ENCODE measurements at regions not wholly inside any gene's neighbourhood (a gene's known extent, or its start where the extent isn't known, plus 50 kb on each side); places are given as distances from the start of the nearest gene placed in this dataset.

DNA sequence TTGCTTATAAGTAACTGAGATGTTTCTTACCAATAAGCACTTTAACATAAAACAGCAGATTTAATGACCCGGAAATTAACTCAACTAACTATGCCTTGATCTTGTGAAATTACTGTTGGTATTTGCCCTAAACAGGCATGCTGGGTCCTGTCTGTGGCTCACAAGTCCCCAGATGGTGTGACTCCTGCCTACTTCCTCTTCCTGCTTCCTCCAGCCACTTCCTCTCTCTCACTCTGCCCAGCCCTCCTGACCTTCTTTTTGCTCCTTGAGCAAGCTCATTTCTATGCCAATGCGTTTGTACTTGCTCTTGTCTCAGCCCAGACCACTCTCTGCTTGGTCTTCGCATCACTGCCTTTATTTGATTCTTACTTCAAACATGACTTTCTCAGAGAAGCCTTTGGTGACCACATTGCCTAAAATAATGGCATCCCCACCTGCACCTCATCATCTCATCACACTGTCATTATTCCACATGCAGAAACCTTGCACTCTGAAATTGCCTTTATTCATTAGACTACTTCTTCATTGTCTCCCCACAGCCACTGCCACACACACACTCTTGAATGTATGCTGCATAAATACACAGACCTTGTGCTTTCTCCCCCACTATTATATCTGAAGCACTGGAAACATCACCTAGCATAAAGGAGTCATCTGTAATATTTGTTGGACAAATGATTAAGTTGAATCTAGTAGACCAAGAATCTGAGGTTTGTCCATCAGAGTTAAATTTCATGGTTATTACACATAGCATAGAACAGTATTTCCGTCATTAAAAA, 256.3 kb upstream of the SEMA6D start:
- TF ChIP-seq JUND (IDR thresholded peaks at IDR 0.05): no peak
- no peak for TF ChIP-seq FOXA2 (IDR thresholded peaks at IDR 0.05)
- TF ChIP-seq FOXA1 (IDR thresholded peaks at IDR 0.05): no peak
- no peak for TF ChIP-seq HNF4A (conservative IDR thresholded peaks at IDR 0.05)
- TF ChIP-seq, protein P1, sequence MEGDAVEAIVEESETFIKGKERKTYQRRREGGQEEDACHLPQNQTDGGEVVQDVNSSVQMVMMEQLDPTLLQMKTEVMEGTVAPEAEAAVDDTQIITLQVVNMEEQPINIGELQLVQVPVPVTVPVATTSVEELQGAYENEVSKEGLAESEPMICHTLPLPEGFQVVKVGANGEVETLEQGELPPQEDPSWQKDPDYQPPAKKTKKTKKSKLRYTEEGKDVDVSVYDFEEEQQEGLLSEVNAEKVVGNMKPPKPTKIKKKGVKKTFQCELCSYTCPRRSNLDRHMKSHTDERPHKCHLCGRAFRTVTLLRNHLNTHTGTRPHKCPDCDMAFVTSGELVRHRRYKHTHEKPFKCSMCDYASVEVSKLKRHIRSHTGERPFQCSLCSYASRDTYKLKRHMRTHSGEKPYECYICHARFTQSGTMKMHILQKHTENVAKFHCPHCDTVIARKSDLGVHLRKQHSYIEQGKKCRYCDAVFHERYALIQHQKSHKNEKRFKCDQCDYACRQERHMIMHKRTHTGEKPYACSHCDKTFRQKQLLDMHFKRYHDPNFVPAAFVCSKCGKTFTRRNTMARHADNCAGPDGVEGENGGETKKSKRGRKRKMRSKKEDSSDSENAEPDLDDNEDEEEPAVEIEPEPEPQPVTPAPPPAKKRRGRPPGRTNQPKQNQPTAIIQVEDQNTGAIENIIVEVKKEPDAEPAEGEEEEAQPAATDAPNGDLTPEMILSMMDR (IDR thresholded peaks at IDR 0.05; ENCODE audit: low read depth, low read length, missing input control): no peak
- TF ChIP-seq NR2F2 (IDR thresholded peaks at IDR 0.05): no peak
- no peak for TF ChIP-seq YY1 (IDR thresholded peaks at IDR 0.05)
- TF ChIP-seq, protein P2, sequence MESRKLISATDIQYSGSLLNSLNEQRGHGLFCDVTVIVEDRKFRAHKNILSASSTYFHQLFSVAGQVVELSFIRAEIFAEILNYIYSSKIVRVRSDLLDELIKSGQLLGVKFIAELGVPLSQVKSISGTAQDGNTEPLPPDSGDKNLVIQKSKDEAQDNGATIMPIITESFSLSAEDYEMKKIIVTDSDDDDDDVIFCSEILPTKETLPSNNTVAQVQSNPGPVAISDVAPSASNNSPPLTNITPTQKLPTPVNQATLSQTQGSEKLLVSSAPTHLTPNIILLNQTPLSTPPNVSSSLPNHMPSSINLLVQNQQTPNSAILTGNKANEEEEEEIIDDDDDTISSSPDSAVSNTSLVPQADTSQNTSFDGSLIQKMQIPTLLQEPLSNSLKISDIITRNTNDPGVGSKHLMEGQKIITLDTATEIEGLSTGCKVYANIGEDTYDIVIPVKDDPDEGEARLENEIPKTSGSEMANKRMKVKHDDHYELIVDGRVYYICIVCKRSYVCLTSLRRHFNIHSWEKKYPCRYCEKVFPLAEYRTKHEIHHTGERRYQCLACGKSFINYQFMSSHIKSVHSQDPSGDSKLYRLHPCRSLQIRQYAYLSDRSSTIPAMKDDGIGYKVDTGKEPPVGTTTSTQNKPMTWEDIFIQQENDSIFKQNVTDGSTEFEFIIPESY (IDR thresholded peaks at IDR 0.05): no peak
- TF ChIP-seq, protein P3, sequence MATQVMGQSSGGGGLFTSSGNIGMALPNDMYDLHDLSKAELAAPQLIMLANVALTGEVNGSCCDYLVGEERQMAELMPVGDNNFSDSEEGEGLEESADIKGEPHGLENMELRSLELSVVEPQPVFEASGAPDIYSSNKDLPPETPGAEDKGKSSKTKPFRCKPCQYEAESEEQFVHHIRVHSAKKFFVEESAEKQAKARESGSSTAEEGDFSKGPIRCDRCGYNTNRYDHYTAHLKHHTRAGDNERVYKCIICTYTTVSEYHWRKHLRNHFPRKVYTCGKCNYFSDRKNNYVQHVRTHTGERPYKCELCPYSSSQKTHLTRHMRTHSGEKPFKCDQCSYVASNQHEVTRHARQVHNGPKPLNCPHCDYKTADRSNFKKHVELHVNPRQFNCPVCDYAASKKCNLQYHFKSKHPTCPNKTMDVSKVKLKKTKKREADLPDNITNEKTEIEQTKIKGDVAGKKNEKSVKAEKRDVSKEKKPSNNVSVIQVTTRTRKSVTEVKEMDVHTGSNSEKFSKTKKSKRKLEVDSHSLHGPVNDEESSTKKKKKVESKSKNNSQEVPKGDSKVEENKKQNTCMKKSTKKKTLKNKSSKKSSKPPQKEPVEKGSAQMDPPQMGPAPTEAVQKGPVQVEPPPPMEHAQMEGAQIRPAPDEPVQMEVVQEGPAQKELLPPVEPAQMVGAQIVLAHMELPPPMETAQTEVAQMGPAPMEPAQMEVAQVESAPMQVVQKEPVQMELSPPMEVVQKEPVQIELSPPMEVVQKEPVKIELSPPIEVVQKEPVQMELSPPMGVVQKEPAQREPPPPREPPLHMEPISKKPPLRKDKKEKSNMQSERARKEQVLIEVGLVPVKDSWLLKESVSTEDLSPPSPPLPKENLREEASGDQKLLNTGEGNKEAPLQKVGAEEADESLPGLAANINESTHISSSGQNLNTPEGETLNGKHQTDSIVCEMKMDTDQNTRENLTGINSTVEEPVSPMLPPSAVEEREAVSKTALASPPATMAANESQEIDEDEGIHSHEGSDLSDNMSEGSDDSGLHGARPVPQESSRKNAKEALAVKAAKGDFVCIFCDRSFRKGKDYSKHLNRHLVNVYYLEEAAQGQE (IDR thresholded peaks at IDR 0.05): no peak
- TF ChIP-seq GABPA (IDR thresholded peaks at IDR 0.05 in 1 of 2, conservative IDR thresholded peaks at IDR 0.05 in 1 of 2): no peak
- TF ChIP-seq, protein P4, sequence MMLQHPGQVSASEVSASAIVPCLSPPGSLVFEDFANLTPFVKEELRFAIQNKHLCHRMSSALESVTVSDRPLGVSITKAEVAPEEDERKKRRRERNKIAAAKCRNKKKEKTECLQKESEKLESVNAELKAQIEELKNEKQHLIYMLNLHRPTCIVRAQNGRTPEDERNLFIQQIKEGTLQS (IDR thresholded peaks at IDR 0.05): no peak
- TF ChIP-seq, protein P5, sequence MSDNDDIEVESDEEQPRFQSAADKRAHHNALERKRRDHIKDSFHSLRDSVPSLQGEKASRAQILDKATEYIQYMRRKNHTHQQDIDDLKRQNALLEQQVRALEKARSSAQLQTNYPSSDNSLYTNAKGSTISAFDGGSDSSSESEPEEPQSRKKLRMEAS (IDR thresholded peaks at IDR 0.05): no peak
- TF ChIP-seq SP1 (IDR thresholded peaks at IDR 0.05): no peak
- TF ChIP-seq HNF4G (IDR thresholded peaks at IDR 0.05): no peak
- TF ChIP-seq TAF1 (conservative IDR thresholded peaks at IDR 0.05): no peak
- no peak for TF ChIP-seq RAD21 (IDR thresholded peaks at IDR 0.05)
- TF ChIP-seq EGR1 (IDR thresholded peaks at IDR 0.05; ENCODE audit: low read depth in 2 of 2): no peak
- Histone ChIP-seq H3K27me3 (ENCODE audit: control insufficient read depth in 4 of 4, insufficient read depth in 4 of 4, low read length in 3 of 4) (no peaks in the 10 kb centered on the region), H3K9ac (ENCODE audit: low read depth in 1 of 2, low read length in 2 of 2) (no peak overlapping the region), H3K27ac (ENCODE audit: low read depth in 1 of 2, low read length in 2 of 2) (no peak overlapping the region), H3K9me3 (ENCODE audit: control insufficient read depth in 4 of 4, low read length in 3 of 4) (no peaks in the 10 kb centered on the region), H3K4me3 (ENCODE audit: low read depth in 1 of 3, low read length in 3 of 3) (no peak overlapping the region), H3K36me3 (ENCODE audit: control insufficient read depth in 4 of 4, insufficient read depth in 3 of 4, low read depth in 1 of 4, low read length in 3 of 4) (no peaks in the 10 kb centered on the region), H3K4me1 (ENCODE audit: control insufficient read depth in 4 of 4, insufficient read depth in 4 of 4, low read length in 3 of 4) (no peaks in the 10 kb centered on the region)
- WGBS: 83% methylated on average over 4 of the region's 4 CpGs
- no peak for DNase-seq (ENCODE audit: low spot score)
